ENCODE measurements at regions not wholly inside any gene's neighbourhood (a gene's known extent, or its start where the extent isn't known, plus 50 kb on each side); places are given as distances from the start of the nearest gene placed in this dataset.

DNA sequence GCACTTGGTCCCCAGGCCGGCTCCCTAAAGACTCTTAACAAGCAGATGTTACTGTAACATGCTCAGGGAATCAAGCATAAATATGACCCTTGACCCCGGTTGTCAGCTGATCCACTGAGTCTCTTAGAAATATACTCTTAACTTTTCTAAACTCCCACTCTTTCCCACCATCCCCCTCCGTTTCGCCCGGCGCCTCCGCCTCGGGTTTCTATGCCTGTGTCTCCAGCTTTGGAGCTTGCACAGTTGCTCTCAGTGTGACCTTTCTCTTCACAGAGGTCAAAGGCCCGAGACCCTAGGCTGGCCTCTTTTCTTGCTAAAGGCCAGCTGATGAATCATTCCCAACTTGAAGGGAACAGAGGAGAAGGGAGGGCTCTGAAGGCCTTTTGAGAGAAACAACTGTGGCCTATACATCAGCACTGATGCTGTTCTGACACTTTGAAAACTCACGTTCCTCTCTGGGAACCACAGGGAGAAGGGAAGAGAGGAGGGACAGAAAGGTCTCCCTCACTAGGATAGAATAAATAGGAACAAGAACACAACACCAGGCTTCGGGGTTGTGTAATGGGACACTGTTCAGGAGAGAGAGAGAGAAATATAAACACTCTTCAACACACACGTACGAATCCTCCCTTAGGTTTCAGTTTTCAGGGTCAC lies 484.5 kb upstream of the NR2F2 start:
- Histone ChIP-seq H3K4me3 (no peak overlapping the region), H3K9me3 (replicated peaks in 1 of 3) (no peaks in the 10 kb centered on the region), H3K27me3 (no peaks in the 10 kb centered on the region), H3K36me3 (replicated peaks in 1 of 2) (no peaks in the 10 kb centered on the region), H3K27ac (peak overlapping the region in 2 of 5 donors; percentile 41 to 72), H3K4me1 (replicated peaks in 1 of 2) (no peaks in the 10 kb centered on the region)
- no peak for TF ChIP-seq POLR2A (IDR thresholded peaks at IDR 0.05)
- TF ChIP-seq, protein P1, sequence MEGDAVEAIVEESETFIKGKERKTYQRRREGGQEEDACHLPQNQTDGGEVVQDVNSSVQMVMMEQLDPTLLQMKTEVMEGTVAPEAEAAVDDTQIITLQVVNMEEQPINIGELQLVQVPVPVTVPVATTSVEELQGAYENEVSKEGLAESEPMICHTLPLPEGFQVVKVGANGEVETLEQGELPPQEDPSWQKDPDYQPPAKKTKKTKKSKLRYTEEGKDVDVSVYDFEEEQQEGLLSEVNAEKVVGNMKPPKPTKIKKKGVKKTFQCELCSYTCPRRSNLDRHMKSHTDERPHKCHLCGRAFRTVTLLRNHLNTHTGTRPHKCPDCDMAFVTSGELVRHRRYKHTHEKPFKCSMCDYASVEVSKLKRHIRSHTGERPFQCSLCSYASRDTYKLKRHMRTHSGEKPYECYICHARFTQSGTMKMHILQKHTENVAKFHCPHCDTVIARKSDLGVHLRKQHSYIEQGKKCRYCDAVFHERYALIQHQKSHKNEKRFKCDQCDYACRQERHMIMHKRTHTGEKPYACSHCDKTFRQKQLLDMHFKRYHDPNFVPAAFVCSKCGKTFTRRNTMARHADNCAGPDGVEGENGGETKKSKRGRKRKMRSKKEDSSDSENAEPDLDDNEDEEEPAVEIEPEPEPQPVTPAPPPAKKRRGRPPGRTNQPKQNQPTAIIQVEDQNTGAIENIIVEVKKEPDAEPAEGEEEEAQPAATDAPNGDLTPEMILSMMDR (IDR thresholded peaks at IDR 0.05): no peak
- WGBS, 4 donors: 61 to 69% (median 65%) methylated on average over 13 of the region's 13 CpGs
- peak in 6 of 7 donors; percentile 16 to 69 (median 36) for DNase-seq
- intact Hi-C loops (cut with DNase I): no loop called here

DNA sequence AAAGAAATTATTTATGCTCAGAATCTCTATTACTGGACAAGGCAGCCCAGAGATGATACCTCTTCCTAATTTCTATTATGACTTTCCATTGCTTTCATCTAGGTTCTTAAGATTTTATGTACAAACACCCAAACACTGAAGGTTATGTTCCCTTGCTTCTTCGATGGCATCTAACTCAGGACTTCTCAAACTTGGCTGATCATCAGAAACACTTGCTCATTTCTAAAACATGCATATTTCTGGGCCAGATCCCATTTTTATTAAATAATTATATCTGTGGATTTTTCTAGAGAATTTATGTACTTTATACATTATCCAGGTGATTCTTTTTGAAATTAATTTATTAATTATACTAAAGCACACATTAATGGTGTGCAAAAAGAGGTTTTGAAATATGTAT lies 482.4 kb upstream of the NR2F2 start:
- Histone ChIP-seq H3K4me1 (replicated peaks in 1 of 2) (no peaks in the 10 kb centered on the region), H3K27ac (no peak overlapping the region), H3K36me3 (replicated peaks in 1 of 2) (no peaks in the 10 kb centered on the region), H3K4me3 (no peak overlapping the region), H3K27me3 (no peaks in the 10 kb centered on the region), H3K9me3 (replicated peaks in 1 of 3) (no peaks in the 10 kb centered on the region)
- WGBS, 4 donors: 54 to 67% (median 64%) methylated on average over 1 of the region's 1 CpG
- DNase-seq: no peak
- TF ChIP-seq, protein P1 (IDR thresholded peaks at IDR 0.05): no peak
- TF ChIP-seq POLR2A (IDR thresholded peaks at IDR 0.05): no peak
- intact Hi-C loops (cut with DNase I): no loop called here

DNA sequence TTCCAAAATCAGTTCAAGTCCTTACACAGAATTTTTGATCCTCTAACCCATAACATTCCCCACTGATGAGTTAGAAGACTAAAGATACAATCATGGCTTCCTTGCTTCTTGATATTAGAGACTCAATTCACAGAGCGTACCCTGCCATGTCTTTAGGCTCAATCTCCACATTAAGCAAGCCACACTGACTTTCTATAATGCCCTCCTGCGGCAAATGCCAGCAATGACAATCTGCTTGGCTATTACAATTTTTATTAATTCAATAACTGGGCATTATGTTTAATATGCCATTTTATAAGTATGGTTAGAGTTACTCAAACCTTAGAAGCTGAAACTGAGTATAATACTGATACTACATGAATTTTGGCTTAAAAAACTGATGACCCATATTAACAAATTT lies 479.7 kb upstream of the NR2F2 start:
- Histone ChIP-seq H3K27ac (no peak overlapping the region), H3K9me3 (replicated peaks in 1 of 3) (no peaks in the 10 kb centered on the region), H3K4me3 (no peak overlapping the region), H3K27me3 (no peaks in the 10 kb centered on the region), H3K4me1 (replicated peaks in 1 of 2) (no peaks in the 10 kb centered on the region), H3K36me3 (replicated peaks in 1 of 2) (no peaks in the 10 kb centered on the region)
- no peak for DNase-seq
- WGBS, 4 donors: 86 to 93% (median 89%) methylated on average over 2 of the region's 2 CpGs
- intact Hi-C loops (cut with DNase I): no loop called here
- no peak for TF ChIP-seq POLR2A (IDR thresholded peaks at IDR 0.05)
- TF ChIP-seq, protein P1 (IDR thresholded peaks at IDR 0.05): no peak

DNA sequence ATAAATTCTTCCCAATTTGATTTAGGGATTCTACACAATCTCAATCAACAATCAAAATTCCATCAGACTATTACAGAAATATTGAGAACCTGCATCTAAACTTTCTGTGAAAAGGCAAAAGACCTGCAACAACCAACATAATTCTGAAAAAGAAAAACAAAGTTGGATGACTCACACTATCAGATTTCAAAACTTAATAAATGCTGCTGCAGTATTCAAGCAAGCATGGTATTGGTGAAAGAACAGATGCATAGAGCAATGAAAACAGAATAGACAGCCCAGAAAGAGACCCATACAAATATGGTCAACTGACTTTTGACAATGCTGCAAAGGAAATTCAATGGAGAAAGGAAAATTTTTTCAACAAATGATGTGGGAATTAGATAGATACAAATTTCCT lies 477.1 kb upstream of the NR2F2 start:
- no peaks in the 10 kb centered on the region for H3K36me3 ChIP-seq (replicated peaks in 1 of 2)
- no peak for TF ChIP-seq POLR2A (IDR thresholded peaks at IDR 0.05)
- TF ChIP-seq, protein P1 (IDR thresholded peaks at IDR 0.05): no peak
- H3K4me1 ChIP-seq (replicated peaks in 1 of 2): no peaks in the 10 kb centered on the region
- H3K4me3 ChIP-seq: no peak overlapping the region
- DNase-seq: no peak
- intact Hi-C loops (cut with DNase I): no loop called here
- no peak overlapping the region for H3K27ac ChIP-seq
- H3K9me3 ChIP-seq (replicated peaks in 1 of 3): no peaks in the 10 kb centered on the region
- H3K27me3 ChIP-seq: no peaks in the 10 kb centered on the region
